Brain pericyte (primary cell): ENCODE measurements at regions not wholly inside any gene's neighbourhood (a gene's known extent, or its start where the extent isn't known, plus 50 kb on each side); places are given as distances from the start of the nearest gene placed in this dataset.

Experiments
- DNase-seq: peaks from one replicate; pipeline ENCODE4 v3.0.0-alpha.2; 2012; ENCODE audit warnings: low read depth, low spot score

DNA sequence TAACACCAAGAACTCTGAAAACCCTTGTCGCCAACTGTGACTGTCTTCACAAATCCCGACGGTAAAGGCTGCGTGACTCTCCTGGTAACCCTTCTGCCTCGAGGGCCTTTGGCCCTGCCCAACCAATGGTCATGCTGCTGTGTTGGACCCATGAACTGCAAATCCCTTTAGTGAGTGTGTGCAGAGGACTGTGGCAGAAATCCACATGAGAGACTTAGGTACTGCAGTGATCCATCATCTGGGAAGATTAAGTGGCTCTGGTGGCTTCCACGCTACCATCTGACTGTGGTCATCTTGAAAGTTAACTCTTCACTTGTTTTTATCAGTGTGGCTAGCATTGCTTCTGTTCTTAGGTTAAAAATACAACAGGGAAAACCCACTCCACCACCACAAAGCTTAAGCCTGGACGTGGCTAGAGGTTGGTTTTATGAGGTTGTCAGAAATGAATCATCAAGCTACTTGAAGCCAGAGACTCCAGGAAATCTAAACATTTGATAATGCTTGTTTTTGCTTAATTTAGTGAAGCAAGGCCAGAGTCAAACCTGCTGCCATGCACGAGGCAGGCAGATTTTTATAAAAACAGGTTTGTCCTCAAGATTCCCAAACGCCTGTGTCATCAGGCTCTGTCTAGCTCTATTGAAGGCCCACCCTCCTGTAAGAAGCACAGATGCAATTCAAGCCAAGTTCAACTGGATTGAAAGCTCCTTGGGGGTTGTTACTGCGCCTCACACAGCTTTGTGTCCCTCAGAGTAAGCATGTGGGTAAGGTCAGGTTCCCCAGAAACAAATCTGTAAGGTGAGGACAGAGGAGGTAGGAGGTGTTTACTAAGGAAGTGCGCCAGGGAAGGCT, 52.7 kb upstream of the ERCC6L2 start:
- DNase-seq = peak; percentile 37

DNA sequence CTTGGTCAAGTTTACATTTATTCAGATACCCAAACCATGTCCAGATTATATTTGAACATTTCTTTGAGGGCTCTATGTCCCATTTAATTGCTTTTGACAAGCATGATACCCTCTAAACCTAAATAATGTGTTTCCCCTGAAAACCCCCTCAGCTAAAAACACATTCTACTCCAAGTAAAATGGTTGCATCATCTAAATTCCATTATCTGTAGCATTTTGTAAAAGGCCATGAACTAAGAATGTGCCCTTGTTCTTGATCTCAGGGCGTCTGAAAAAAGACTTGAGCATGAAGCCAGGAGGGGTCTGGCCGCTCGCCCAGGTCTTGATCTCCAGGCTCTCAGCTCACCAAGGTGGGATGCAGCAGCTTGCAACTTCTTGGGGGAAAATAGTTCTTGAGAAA, 53.5 kb upstream of the ERCC6L2 start:
- DNase-seq = no peak

DNA sequence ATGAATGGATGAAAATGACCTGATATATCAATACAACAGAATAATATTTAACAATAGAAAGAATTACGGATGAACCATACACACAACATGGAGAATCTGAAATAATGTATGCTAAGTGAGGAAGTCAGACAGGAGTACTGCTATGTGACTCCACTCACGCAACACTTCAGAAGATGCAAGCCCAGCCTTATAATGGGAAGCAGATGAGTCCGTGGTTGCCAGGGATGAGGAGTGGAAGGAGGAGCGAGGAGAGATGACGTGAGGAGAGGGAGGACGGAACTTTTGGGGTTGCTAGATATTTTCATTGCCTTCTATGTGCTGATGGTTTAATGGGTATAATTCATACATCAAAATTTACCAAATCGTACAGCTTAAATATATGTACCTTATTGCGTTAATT, 55.4 kb upstream of the ERCC6L2 start:
- no peak for DNase-seq

DNA sequence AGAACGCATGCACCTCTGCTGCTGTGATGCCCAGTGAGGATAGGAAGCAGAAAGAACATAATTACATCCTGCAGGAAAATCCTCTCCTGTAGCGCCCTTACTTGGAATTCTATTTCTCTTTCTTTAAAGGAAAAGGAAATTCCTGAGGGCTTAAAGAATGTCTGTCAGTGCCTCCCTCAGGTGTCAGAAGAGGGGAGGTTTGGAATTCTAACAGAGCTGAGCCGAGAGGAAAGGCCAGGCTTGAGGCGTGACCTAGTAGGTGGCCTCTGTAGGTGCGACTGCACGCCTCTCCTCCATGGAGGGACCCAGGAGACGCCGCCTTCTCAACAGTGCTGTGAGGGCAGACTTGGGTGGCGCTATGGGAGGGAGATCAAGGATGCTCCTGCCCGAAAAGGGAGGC, 55.9 kb upstream of the ERCC6L2 start:
- no peak for DNase-seq

DNA sequence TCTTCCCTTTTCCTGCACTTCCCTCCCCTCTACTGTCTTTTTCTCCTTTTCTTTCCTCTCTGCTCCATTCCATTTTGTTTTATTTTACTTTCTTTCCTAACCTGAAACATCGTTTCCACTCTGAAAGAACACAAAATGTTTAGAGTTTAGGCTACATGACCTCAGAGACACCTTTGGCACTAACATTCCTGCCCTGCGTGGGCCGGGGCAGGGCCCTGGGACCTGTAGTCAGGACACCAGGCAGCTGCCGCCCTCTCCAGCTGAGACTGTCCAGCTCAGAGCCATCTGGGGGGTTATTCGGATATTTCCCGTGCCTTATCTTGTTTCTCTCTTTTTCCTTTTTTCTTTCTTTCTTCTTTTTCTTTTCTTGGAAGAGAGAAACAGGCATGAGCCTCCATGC, 58.3 kb upstream of the ERCC6L2 start:
- DNase-seq = no peak

DNA sequence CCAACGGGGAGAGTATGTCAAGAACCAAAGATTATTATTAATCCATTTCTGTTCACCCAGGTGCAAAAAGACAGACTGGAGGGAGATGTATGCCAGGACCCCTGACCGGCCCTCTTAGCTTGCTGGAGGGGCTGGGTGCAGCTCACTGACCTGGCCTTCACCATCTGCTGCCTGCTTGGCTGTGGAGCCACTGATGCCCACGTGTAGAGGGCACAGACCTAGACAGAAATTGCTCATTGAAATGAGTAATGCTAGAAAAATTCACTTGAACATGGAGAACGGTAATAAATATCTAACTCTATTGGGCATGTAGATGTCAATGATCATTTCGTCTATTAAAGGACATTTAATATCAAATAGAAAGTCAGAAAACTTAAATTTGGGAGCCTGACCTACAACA, 58.8 kb upstream of the ERCC6L2 start:
- no peak for DNase-seq

DNA sequence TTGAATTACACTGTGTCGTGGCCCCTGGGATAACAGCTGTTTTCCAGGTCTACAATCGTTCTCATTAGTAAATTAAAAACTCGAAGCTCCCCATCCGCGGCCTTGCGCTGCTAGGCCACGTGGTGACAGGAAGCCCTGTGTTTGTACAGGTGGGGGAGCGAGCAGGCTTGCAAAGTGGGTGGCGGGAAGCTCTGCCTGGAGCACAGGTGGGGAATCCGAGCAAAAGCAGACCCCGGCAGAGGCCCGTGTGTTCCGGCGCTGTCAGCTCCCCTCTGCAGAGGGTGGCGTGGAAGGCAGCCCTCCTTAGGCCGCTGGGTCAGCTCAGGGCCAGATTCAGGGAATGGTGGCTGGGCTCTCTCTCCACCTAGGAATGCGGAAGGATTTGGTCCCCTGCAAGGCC, 59.5 kb upstream of the ERCC6L2 start:
- DNase-seq = no peak

DNA sequence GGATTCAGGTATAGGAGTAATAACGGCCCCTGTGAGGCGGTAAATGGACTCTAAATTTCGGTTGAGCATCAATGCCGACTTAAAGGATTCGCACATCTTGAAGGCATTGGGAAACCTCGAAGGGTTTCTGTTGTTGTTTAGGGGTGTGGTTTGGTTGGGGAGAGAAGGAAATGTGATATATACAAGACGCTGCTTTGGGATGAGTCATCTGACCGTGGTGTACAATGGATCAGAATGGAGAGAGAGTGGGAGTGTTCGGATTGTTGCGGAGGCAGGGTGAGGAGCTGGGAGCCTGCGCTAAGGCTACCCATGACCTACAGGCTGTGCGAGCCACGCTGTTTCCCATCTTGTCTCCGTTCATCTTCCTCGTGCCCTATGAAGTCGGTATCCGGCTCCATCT, 60.4 kb upstream of the ERCC6L2 start:
- no peak for DNase-seq

DNA sequence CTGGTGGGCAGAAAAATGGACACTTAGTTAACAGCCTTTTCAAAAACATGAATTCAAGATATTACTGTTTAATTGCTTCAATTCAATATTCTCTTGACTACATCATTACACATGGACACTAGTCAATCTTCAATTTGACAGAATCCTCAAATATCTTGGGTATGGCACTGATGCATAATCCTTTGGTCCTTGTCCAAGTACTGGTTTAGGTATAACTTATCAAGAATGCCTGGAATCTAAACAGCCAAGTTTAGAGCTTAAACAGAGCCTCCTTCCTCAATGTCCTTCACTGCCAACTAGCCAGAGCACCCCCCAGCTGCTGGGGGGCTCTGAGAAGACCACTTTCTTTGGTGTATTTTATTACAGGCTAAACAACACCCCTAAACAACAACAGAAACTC, 61.6 kb upstream of the ERCC6L2 start:
- DNase-seq = no peak

DNA sequence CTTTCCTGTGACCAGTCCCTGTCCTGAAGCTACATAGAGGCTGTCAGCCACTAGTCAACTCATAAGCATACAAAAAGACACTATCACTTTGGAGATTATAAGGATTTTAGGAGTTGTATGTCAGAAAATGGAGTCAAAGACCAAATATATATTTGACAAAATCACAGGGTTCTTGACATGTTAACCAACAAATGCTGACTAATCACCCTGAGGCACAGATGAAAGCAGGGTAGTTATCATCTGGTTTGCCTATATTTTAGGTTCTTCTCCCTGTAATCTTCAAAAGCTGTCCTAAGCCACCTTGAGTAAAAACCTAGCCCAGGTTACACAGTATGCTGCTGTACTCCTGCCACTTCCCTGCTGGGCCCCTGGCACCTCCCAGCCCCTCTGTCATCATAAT, 64.7 kb upstream of the ERCC6L2 start:
- DNase-seq = no peak

DNA sequence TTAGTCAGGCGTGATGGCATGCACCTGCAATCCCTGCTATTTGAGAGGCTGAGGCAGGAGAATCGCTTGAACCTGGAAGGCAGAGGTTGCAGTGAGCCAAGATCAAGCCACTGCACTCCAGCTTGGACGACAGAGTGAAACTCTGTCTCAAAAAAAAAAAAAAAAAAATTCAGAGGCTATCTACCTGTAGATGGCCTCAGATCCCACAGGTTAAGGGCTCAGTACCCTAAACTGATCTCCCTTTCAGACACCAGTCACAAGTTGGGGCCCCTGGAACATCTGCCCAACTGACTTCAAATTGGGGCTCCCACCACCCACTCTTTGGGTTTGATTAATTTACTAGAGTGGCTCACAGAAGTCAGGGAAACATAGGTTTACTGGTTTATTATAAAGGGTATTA, 65.4 kb upstream of the ERCC6L2 start:
- no peak for DNase-seq

DNA sequence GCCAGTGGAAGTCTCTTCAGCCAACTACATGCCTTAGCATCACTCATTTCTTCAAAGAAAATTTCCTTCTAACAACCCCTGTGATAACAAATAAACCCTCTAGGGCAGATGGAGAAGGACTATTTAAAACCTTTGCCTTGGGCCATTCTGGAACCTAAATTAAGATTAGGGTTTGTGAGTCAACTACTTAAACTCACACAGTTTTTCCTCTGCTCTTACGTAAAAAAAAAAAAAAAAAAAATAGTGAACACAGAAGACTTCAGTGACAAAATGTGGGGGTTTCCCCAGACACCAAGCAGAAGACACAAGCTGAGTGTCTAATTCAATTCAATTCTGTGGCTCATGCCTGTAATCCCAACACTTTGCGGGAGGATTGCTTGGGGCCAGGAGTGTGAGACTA, 65.8 kb upstream of the ERCC6L2 start:
- no peak for DNase-seq

DNA sequence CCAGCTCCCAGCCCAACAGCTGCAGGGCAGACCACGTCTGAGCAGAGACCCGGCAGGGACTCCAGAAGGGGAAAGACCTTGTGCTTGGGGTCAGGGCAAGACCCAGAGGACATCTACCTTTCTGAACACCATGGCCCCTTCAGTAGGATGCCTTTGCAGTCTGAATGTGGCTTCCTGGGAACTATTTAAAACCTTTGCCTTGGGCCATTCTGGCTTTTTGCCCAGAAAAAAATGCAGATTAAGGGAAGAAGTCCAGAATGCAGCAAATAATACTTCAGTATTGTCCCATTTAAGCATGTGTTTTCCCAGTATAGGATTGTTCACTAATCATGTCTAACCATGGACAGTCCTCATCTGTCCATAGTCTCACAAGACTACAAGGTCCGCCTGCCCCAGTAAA, 67.5 kb upstream of the ERCC6L2 start:
- no peak for DNase-seq

DNA sequence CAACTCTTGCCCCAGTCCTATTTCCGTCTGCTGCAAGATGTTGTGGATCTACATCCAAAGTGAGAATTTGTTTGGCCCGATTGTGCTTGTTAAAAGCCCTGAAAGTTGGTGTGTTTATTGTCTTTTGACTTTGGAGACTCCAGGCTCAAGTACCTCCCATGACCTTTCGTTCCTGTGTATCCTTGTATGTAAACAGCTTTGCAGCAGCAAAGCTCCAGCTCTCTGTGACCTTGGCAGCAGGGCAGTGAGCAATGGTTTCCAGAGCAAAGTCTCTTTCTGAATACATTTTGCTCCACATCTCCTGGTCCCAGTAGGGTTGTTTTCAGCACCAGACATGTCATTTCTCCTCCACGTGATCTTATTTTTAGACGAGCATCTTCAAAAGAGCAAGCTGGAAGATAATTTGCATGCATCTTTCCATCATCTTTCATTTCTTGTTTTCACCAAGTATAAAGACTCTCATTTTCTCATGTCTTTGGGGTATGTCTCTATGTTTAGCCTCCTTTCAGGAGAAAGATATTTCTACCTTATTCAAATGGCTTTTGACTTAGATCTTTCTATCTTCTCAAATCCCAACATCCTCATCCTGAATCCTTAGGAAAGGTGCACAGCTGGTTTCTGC, 68.1 kb upstream of the ERCC6L2 start:
- DNase-seq = peak; percentile 66

DNA sequence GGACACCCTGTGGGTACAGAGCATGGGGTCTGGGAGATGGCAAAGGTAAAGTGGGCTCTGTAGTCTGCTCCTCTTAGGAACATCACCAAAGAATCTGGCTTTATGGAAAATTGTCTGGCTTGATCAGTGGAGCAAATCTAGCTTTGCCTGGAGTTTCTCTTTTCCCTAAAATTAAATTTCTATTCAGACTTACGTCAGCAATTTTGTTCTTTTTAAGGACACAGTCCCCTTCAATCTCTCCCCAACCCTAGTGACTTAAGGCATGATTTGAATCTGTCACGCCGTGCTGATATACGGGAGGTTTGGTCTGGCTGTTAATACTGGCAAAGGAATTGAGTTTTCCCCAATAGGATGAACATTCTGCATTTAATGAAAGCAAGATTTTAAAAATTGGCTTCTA, 72.3 kb upstream of the ERCC6L2 start:
- DNase-seq = no peak

DNA sequence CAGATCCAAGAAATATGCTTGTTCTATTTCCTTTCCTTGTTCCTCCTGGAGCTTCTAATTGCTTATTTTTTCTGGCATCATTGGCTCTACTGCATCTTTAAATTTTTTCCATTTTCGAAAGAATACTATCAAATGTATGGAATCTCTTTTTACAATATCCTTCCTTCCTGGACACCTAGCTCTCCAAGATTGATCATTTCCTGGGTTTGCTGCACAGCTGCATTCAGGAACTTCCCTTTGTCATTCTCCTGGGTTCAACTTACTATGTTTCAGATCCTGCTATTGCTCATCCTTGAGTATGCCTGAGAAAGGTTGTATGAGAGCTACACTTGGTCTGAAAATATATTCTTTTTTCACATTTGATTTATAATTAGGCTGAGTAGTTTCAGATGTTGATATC, 73.7 kb upstream of the ERCC6L2 start:
- no peak for DNase-seq

DNA sequence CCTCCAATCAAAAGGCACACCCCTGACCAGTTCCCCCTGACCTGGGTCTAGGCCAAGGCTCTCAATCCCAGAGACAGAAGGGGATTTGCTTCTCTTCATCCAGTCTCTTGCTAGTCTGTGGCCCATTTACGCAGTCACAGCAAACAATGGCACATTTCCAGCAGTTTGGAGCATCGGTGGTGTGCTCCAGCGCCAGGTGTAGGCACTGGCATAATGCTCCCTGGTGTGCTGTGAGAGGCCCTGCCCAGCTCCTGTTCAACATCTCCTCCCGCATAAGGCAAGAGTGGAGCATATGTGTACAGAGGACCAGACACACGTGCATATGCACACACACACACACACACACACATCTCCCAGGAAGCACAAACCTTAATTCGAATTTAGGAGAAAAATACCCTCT, 79.5 kb upstream of the ERCC6L2 start:
- no peak for DNase-seq

DNA sequence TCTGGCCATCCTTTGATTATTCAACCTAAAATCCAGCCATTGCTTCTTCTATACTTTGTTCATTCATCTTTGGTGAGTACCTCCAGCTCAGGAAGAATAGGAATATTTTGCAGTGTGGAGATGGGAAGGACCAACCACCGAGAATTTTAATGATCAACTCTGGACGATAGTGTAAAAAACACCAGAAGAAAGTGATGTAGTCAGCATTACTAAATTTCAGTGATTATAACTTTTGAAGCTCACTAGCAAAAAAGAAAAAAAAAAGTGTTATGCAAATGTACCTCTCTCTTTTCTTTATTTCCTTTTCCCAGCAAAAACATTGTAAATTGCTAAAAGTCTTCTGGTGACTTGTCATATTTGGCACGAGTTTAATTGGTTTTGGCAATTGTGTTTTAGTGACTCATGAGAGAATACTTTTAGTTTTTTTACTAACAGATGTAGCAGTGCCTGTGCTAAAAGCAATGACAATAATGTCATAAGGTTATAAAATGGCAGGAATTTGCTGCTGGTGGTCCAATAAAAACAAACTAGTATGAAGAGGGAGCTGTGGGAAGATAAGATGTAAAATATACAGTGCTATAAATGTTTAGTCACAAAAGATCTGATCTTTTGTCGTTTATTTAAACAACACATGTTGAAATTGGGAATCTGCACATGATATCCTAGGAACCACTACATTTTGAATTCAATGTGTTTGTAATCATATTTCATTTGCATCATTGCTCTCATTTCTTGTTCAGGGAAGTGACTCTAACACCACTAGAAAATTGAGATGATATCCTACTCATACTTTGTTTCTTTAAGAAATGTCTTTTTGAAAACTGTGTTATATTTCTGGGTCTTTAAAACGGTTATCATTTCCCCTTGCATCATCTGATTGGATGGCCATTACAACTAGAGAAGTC, 81.3 kb upstream of the ERCC6L2 start:
- peak; percentile 68 for DNase-seq

DNA sequence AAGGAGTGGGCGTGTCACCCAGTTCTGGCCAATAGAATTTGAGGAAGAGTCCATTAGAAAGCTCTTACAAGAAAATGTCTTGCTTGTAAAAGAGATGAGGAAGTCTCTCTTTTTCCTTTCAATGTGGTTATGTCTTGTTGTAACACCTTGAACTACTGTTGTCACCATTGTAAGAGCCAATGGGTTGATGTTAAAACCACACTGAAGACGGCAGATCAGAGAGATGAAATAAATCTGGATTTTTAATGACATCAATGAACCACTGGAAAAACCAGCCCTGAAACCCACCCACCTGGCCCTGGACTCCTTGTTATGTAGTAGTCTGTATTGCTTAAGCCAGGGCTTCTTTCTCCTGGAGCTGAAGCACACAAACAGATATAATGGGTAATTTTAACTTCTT, 83.8 kb upstream of the ERCC6L2 start:
- DNase-seq = no peak

DNA sequence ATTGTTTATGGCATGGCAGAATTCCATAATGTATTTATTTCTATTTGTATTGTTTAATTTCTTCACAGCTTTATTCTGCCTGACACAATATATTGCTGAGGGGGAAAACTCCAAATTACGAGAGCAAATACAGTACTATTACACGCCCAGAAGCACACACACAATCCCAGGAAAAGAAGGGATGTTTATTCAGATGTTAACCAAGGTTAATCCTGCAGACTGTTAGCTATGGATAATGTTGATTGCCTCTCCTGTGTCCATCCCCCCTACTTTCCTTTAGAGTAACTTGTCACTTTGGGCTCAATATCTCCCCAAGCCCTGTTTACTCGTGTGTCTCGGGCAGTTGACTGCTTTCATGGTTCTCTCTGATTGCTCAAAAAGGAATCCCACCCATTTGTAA, 84.2 kb upstream of the ERCC6L2 start:
- DNase-seq = no peak

DNA sequence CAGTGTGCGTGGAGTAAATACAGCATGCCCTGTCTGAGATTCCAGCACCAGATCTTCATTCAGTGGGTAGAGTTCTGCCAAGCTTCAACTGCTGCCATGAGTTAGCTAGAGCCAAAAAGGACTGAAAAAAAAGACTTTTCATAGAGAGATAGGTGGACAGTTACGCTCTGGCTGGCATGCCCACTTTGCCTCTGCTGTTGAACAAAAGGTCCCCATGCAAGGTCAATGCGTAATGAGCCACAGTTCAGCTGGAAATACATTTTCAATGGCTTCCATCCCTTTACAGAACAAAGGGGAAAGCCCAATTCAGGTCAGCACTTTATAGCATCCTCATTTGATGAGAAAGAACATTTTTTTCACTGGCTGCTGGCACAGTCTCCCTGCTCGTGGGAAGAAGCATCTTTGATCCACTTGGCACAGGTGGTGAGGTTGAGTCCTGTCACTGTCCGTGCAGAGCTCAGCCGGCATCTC, 86.9 kb upstream of the ERCC6L2 start:
- no peak for DNase-seq

DNA sequence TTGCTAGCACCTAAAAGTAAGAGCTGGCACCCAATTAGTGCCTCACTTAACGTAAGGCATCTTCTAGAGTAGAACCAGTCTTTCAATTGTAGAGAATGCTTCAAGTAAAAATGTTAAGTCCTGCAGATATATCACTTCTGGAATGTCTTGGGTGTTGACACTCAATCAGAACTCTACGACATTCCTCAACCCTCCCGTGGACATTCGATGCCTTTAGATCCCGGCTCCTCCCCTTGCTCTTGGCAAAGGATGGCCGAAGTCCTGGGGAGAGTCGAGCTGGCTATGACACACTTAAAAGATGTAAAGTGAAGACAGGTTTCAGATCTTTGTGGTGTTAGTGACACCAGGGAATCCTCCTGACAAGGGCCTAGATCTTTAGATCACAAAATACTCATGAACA, 87.5 kb upstream of the ERCC6L2 start:
- DNase-seq = no peak
